ENCODE measurements at regions not wholly inside any gene's neighbourhood (a gene's known extent, or its start where the extent isn't known, plus 50 kb on each side); places are given as distances from the start of the nearest gene placed in this dataset.

DNA sequence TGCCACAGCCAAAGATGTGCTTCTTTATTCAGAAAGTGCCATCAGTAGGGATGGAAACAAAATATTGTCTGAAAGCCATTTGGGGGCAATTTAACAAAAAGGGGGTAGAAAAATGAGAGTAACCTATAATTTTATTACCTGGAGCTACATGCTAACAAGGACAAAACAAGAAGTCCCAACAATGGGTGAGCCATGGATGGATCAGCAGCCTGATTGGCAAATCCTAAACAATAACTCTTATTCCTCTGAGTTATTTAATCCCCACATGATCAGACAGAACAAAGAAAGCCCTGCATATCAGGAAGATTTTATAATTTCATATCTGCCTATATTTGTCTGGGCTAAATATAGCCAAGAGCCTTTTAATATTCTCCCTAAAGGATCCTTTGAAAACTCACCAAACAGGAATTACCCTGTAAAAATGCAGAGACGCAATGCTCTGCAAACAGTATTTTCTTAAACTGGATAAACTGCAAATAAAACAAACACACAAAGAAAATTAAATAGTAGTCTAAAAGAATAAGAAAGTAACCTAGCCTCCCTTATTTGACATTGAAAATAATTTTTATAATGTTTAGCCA lies 483.4 kb downstream of the ZNF608 start:
- TF ChIP-seq EZH2 (IDR thresholded peaks at IDR 0.05; ENCODE audit: low read depth, low read length, severe bottlenecking): no peak
- TF ChIP-seq, protein P1, sequence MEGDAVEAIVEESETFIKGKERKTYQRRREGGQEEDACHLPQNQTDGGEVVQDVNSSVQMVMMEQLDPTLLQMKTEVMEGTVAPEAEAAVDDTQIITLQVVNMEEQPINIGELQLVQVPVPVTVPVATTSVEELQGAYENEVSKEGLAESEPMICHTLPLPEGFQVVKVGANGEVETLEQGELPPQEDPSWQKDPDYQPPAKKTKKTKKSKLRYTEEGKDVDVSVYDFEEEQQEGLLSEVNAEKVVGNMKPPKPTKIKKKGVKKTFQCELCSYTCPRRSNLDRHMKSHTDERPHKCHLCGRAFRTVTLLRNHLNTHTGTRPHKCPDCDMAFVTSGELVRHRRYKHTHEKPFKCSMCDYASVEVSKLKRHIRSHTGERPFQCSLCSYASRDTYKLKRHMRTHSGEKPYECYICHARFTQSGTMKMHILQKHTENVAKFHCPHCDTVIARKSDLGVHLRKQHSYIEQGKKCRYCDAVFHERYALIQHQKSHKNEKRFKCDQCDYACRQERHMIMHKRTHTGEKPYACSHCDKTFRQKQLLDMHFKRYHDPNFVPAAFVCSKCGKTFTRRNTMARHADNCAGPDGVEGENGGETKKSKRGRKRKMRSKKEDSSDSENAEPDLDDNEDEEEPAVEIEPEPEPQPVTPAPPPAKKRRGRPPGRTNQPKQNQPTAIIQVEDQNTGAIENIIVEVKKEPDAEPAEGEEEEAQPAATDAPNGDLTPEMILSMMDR (IDR thresholded peaks at IDR 0.05; ENCODE audit: control extremely low read depth in 1 of 3, insufficient read depth in 1 of 3, low read depth in 1 of 3, low read length in 3 of 3): no peak
- no peak for TF ChIP-seq SP4 (IDR thresholded peaks at IDR 0.05; ENCODE audit: low read length)
- TF ChIP-seq HDAC6 (IDR thresholded peaks at IDR 0.05; ENCODE audit: low read depth, low read length): no peak
- no peak for TF ChIP-seq CEBPB (IDR thresholded peaks at IDR 0.05; ENCODE audit: low read depth, low read length)
- TF ChIP-seq, protein P2, sequence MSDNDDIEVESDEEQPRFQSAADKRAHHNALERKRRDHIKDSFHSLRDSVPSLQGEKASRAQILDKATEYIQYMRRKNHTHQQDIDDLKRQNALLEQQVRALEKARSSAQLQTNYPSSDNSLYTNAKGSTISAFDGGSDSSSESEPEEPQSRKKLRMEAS (IDR thresholded peaks at IDR 0.05): no peak
- TF ChIP-seq CHD1 (IDR thresholded peaks at IDR 0.05; ENCODE audit: low read depth, low read length): no peak
- no peak for TF ChIP-seq TCF12 (IDR thresholded peaks at IDR 0.05; ENCODE audit: low read depth, low read length)
- TF ChIP-seq EGR1 (IDR thresholded peaks at IDR 0.05; ENCODE audit: borderline replicate concordance, low read depth, low read length): no peak
- TF ChIP-seq POLR2A (IDR thresholded peaks at IDR 0.05; ENCODE audit: control extremely low read depth in 1 of 2, low read depth in 2 of 2, low read length in 2 of 2): no peak
- no peak for TF ChIP-seq CREB1 (IDR thresholded peaks at IDR 0.05)

Data from H1 (cell line).